ENCODE measurements at regions not wholly inside any gene's neighbourhood (a gene's known extent, or its start where the extent isn't known, plus 50 kb on each side); places are given as distances from the start of the nearest gene placed in this dataset.

DNA sequence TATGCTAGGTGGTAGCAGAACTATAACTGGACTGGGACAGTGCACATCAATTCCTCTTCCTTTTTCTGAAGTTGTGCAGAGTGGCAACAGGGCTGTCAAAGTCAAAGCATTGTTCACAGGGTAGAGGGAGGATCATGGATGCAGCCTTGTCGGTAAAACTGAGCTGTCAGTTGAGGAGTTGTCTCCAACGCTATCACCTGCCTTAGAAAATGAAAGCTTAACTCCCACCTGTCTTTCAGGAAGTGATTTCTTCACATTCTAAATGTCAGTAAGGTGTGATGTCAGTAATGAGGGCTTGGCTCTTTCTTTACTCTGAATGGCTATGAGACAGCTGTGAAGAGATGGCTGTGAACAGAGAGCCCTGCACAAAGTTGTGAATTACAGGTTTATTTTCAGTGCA lies 66.4 kb upstream of the BANK1 start:
- no peak for TF ChIP-seq EP300 (IDR thresholded peaks at IDR 0.05)
- TF ChIP-seq CTCF (IDR thresholded peaks at IDR 0.05): no peak
- TF ChIP-seq POLR2AphosphoS5 (IDR thresholded peaks at IDR 0.05): no peak

All from gastroesophageal sphincter (tissue), 3 donors.